Testis (tissue), 2 donors: ENCODE measurements at regions not wholly inside any gene's neighbourhood (a gene's known extent, or its start where the extent isn't known, plus 50 kb on each side); places are given as distances from the start of the nearest gene placed in this dataset.

Experiments
- DNase-seq: peaks from one replicate; pipeline ENCODE4 v3.0.0-alpha.2; 2019
- H3K27ac ChIP-seq, 2 donors: fragments of 200-600 bp; sonication (generic); one replicate each; pipeline ENCODE4 v1.5.1; 2019
- H3K27me3 ChIP-seq: fragments of 200-600 bp; sonication (generic); one replicate; pipeline ENCODE4 v1.5.1; 2019
- H3K36me3 ChIP-seq: fragments of 200-600 bp; sonication (generic); one replicate; pipeline ENCODE4 v1.5.1; 2017; ENCODE audit warnings: low read depth; ENCODE audit errors: missing control alignments
- H3K4me1 ChIP-seq: fragments of 200-600 bp; sonication (generic); one replicate; pipeline ENCODE4 v1.5.1; 2019
- H3K4me3 ChIP-seq, 2 donors: fragments of 200-600 bp; sonication (generic); one replicate each; pipeline ENCODE4 v1.5.1; 2017 to 2019
- H3K9me3 ChIP-seq: fragments of 200-600 bp; sonication (generic); one replicate; pipeline ENCODE4 v1.5.1; 2017
- CTCF ChIP-seq, 3 experiments: fragments of 450-650 bp in 2 of 3; fragments of 200-600 bp in 1 of 3; sonication (generic) in 1 of 3; IDR thresholded peaks; one replicate each; pipeline ENCODE4 v1.5.1; 2016 to 2019; ENCODE audit warnings: antibody characterized with exemption in 3 of 3, mild to moderate bottlenecking in 2 of 3, moderate library complexity in 1 of 3
- POLR2A ChIP-seq: fragments of 450-650 bp; IDR thresholded peaks from one replicate; pipeline ENCODE4 v1.6.1; 2017; ENCODE audit warnings: antibody characterized with exemption, mild to moderate bottlenecking, moderate library complexity
- WGBS, 2 donors: methylation state at CpG; one replicate each; pipeline ENCODE4 v1.1.5; 2018; 5-methylcytosine and 5-hydroxymethylcytosine counted together
- intact Hi-C: fragments of 100-400 bp; cut with DNase I; formaldehyde crosslinking; loops from one replicate; pipeline ENCODE4 v1.15.1; 2023; ENCODE audit warnings: low total_unique reads

- intact Hi-C loops: no loop called here
- Histone ChIP-seq H3K4me3 (no peak overlapping the region), H3K27me3 (no peaks in the 10 kb centered on the region), H3K9me3 (no peaks in the 10 kb centered on the region), H3K4me1 (no peaks in the 10 kb centered on the region), H3K36me3 (no peaks in the 10 kb centered on the region), H3K27ac (no peak overlapping the region)
- no peak for DNase-seq
- TF ChIP-seq CTCF (IDR thresholded peaks at IDR 0.05): no peak
- TF ChIP-seq POLR2A: no peak
- 55 to 69% methylated on average over 2 of the region's 2 CpGs for WGBS, 2 donors
Observed at GRCh38 chr11:103794262-103794661, 242.2 kb upstream of the DDI1 start.

GRCh38 chr11:103798026-103798425 is 238.4 kb upstream of the DDI1 start:
- no peak overlapping the region for H3K27ac ChIP-seq
- no peak overlapping the region for H3K4me3 ChIP-seq
- no peaks in the 10 kb centered on the region for H3K27me3 ChIP-seq
- WGBS, 2 donors: 21 to 30% methylated on average over 1 of the region's 1 CpG
- H3K36me3 ChIP-seq: no peaks in the 10 kb centered on the region
- DNase-seq: no peak
- intact Hi-C loops: no loop called here
- peaks cover 6% of the 10 kb centered on the region for H3K4me1 ChIP-seq
- no peak for TF ChIP-seq CTCF (IDR thresholded peaks at IDR 0.05)
- no peak for TF ChIP-seq POLR2A
- H3K9me3 ChIP-seq: no peaks in the 10 kb centered on the region

- no peak overlapping the region for H3K4me3 ChIP-seq
- peaks cover 6% of the 10 kb centered on the region for H3K4me1 ChIP-seq
- no peak overlapping the region for H3K27ac ChIP-seq
- no peaks in the 10 kb centered on the region for H3K27me3 ChIP-seq
- WGBS, 2 donors: 85 to 91% methylated on average over 3 of the region's 3 CpGs
- no peaks in the 10 kb centered on the region for H3K9me3 ChIP-seq
- intact Hi-C loops: no loop called here
- DNase-seq: no peak
- TF ChIP-seq CTCF (IDR thresholded peaks at IDR 0.05) (no peak), POLR2A (no peak)
- H3K36me3 ChIP-seq: no peaks in the 10 kb centered on the region
Observed at GRCh38 chr11:103798446-103798845, 238.0 kb upstream of the DDI1 start.

- Histone ChIP-seq H3K4me3 (no peak overlapping the region), H3K27ac (peak overlapping the region in 1 of 2 donors; percentile 72), H3K36me3 (no peaks in the 10 kb centered on the region), H3K4me1 (peaks cover 6% of the 10 kb centered on the region), H3K27me3 (no peaks in the 10 kb centered on the region), H3K9me3 (no peaks in the 10 kb centered on the region)
- peak; percentile 19 for DNase-seq
- intact Hi-C loops: no loop called here
- TF ChIP-seq CTCF (IDR thresholded peaks at IDR 0.05): no peak
- TF ChIP-seq POLR2A: no peak
- WGBS, 2 donors: 48 to 51% methylated on average over 9 of the region's 9 CpGs
Observed at GRCh38 chr11:103800406-103801114, 235.9 kb upstream of the DDI1 start.

- intact Hi-C loops: no loop called here
- DNase-seq: no peak
- Histone ChIP-seq H3K27ac (no peak overlapping the region), H3K36me3 (no peaks in the 10 kb centered on the region), H3K27me3 (no peaks in the 10 kb centered on the region), H3K9me3 (no peaks in the 10 kb centered on the region), H3K4me1 (peaks cover 6% of the 10 kb centered on the region), H3K4me3 (no peak overlapping the region)
- TF ChIP-seq POLR2A (no peak), CTCF (IDR thresholded peaks at IDR 0.05) (no peak)
- WGBS, 2 donors: 86 to 92% methylated on average over 3 of the region's 3 CpGs
Observed at GRCh38 chr11:103803062-103803461, 233.4 kb upstream of the DDI1 start.
